ENCODE measurements at regions not wholly inside any gene's neighbourhood (a gene's known extent, or its start where the extent isn't known, plus 50 kb on each side); places are given as distances from the start of the nearest gene placed in this dataset.

GRCh38 chr21:38709876-38710275 lies 95.9 kb upstream of the ETS2 start:
- no peak for DNase-seq

- peak; percentile 60 for DNase-seq
Observed at GRCh38 chr21:38712071-38712470, 93.7 kb upstream of the ETS2 start.

- DNase-seq = no peak
Observed at GRCh38 chr21:38712664-38713063, 93.1 kb upstream of the ETS2 start.

GRCh38 chr21:38714039-38714817 lies 91.5 kb upstream of the ETS2 start:
- peak; percentile 52 for DNase-seq

GRCh38 chr21:38714999-38715398 lies 90.7 kb upstream of the ETS2 start:
- peak; percentile 22 for DNase-seq

GRCh38 chr21:38716088-38716487 lies 89.6 kb upstream of the ETS2 start:
- DNase-seq = no peak

- DNase-seq = peak; percentile 63
Observed at GRCh38 chr21:38716942-38717341, 88.8 kb upstream of the ETS2 start.

- DNase-seq = no peak
Observed at GRCh38 chr21:38718481-38718880, 87.2 kb upstream of the ETS2 start.

GRCh38 chr21:38720074-38720473 lies 85.7 kb upstream of the ETS2 start:
- DNase-seq = no peak

GRCh38 chr21:38721055-38721454 lies 84.7 kb upstream of the ETS2 start:
- no peak for DNase-seq

GRCh38 chr21:38721958-38722357 lies 83.8 kb upstream of the ETS2 start:
- peak; percentile 48 for DNase-seq

GRCh38 chr21:38725196-38726157 lies 80.3 kb upstream of the ETS2 start:
- no peak for DNase-seq

GRCh38 chr21:38726482-38726881 lies 79.2 kb upstream of the ETS2 start:
- DNase-seq = no peak

- peak; percentile 73 for DNase-seq
Observed at GRCh38 chr21:38729291-38729690, 76.4 kb upstream of the ETS2 start.

- peak; percentile 85 for DNase-seq
Observed at GRCh38 chr21:38729754-38730379, 75.9 kb upstream of the ETS2 start.

- DNase-seq = peak; percentile 76
Observed at GRCh38 chr21:38733972-38734546, 71.7 kb upstream of the ETS2 start.

- no peak for DNase-seq
Observed at GRCh38 chr21:38734646-38735365, 70.9 kb upstream of the ETS2 start.

- no peak for DNase-seq
Observed at GRCh38 chr21:38735626-38736206, 70.0 kb upstream of the ETS2 start.

- DNase-seq = peak; percentile 50
Observed at GRCh38 chr21:38740090-38740489, 65.6 kb upstream of the ETS2 start.

- DNase-seq = no peak
Observed at GRCh38 chr21:38741092-38741949, 64.4 kb upstream of the ETS2 start.

- no peak for DNase-seq
Observed at GRCh38 chr21:38741950-38742256, 63.8 kb upstream of the ETS2 start.

Data from fibroblast of skin of scalp (primary cell).